VCaP (cell line): ENCODE measurements at regions not wholly inside any gene's neighbourhood (a gene's known extent, or its start where the extent isn't known, plus 50 kb on each side); places are given as distances from the start of the nearest gene placed in this dataset.

ENCODE experiments used
- H3K27ac ChIP-seq: fragments of 450-650 bp; 2 replicates; pipeline ENCODE4 v1.5.1; 2017
- CTCF ChIP-seq: fragments of 450-650 bp; conservative IDR thresholded peaks from 2 replicates; pipeline ENCODE4 v1.5.1; 2017; ENCODE audit warnings: mild to moderate bottlenecking, moderate library complexity

- TF ChIP-seq CTCF, result no peak
- no peak overlapping the region for H3K27ac ChIP-seq
Observed at GRCh38 chr9:16100537-16101091, 547.8 kb downstream of the CCDC171 start.

- no peak for TF ChIP-seq CTCF
- H3K27ac ChIP-seq, result no peak overlapping the region
Observed at GRCh38 chr9:16102154-16102553, 549.3 kb downstream of the CCDC171 start.

- H3K27ac ChIP-seq, result no peak overlapping the region
- no peak for TF ChIP-seq CTCF
Observed at GRCh38 chr9:16103620-16104397, 551.0 kb downstream of the CCDC171 start.

- no peak for TF ChIP-seq CTCF
- H3K27ac ChIP-seq, result no peak overlapping the region
Observed at GRCh38 chr9:16105168-16106020, 552.6 kb downstream of the CCDC171 start.

- no peak overlapping the region for H3K27ac ChIP-seq
- no peak for TF ChIP-seq CTCF
Observed at GRCh38 chr9:16106021-16106571, 553.3 kb downstream of the CCDC171 start.

- no peak overlapping the region for H3K27ac ChIP-seq
- TF ChIP-seq CTCF, result no peak
Observed at GRCh38 chr9:16112116-16112515, 559.3 kb downstream of the CCDC171 start.

GRCh38 chr9:16115994-16116393 is 563.2 kb downstream of the CCDC171 start:
- H3K27ac ChIP-seq, result no peak overlapping the region
- TF ChIP-seq CTCF, result no peak
